ENCODE measurements at regions not wholly inside any gene's neighbourhood (a gene's known extent, or its start where the extent isn't known, plus 50 kb on each side); places are given as distances from the start of the nearest gene placed in this dataset.

DNA sequence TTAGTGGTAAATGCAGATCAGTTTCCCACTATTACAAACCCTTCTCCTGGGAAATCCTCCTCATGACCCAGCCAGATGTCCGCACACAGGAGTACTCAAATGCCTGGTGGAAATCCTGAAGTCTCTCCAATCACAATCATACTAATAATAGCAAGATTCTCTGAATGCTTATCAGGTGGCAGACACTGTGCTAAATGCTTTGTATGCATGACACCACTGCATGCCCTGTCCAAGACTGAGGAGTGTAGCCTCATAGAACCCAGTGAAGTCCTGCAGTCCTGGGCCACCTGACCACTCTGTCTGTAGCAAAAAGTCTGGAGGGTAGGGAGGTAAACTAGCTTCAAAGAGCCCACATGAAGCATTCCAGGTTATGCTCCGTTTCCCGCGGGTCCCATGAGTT, 434.8 kb upstream of the CHST9 start:
- no peak for DNase-seq

DNA sequence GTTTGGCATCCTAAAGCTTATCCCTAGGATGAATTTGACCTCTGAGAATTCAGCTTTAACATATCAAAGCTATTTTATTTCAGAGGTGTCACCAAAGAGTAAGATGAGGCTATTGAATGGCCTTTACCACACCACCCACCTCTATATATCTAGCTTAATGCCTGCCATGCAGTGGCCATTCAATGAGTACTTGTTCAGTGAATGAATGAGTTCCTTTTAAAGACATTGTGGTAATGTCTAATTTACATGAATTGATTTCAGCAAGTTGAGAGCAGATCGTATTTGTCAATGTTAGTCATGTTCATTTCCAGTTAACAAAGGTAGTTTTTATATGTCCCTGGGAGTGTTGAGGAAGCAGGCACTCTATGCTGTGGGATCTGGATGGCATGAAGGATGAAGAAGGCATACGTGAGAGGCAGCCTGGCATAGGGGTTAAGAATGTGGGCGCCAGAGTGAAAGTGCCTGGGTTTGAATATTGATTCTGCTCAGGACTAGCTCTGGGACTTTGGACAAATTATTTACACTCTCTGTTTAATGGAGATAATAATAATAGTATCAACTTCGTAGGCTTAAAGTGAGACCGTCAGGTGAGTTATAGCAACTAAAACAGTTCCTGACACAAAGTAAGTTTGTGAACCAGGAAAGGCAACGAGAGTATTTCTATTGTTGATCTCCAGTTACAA, 434.1 kb upstream of the CHST9 start:
- DNase-seq = no peak

- DNase-seq = no peak
Measured at GRCh38 chr18:27616324-27616723, 431.2 kb upstream of the CHST9 start.

DNA sequence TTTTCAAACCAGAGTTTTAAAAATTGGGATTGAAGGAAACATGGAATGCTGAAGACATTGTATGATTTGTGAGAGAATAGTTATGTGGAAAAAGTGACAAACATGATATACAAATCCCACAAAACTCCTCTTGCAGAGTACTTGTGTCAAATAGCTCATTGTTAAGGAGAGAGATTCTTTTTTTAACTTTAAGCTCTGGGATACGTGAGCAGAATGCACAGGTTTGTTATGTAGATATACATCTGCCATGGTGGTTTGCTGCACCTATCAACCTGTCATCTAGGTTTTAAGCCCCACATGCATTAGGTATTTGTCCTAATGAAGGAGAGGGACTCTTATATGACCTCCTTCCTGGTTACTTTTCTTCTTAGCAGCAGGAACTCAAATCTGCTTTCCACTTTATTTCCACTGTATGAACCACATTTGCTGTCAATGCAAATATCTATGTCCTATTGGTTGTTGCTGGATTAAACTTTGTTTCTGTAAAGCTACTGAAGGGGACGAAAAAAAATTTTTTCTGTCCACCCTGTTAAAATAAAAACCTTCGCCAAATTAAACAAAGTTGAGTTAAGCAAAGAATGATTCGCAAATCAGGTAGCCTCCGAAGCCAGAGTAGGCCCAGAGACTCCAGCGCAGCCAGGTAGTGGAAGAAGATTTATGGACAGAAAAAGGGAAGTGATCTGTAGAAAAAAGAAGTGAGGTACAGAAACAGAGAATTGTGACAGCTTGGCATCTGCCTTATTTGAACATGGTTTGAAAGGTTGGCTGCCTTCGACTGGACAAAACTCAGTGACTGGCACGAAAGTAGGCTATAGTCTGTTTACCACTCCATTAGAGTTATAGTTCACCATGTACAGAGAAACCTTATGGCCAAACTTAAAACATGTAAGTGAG, 430.1 kb upstream of the CHST9 start:
- no peak for DNase-seq

- no peak for DNase-seq
Measured at GRCh38 chr18:27609221-27609620, 424.1 kb upstream of the CHST9 start.

DNA sequence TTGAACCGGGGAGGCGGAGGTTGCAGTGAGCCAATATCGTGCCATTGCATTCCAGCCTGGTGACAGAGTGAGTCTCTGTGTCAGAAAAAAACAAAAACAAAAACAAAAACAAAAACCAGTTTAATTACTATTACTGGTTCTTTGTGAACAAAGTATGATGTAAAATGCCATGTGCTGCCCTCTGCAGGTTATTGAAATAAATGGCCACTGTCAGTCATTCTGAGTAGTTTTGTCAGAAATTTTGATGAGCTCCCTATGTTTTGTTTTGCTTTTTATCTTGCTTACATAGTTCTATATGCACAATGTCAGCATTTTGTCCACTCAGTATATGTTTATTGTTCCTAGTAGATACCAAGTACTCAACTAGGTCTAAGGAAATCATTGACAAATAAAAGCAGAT, 423.6 kb upstream of the CHST9 start:
- DNase-seq = peak; percentile 1

GRCh38 chr18:27608174-27608573, 423.1 kb upstream of the CHST9 start:
- no peak for DNase-seq

- DNase-seq = no peak
Measured at GRCh38 chr18:27606741-27607140, 421.6 kb upstream of the CHST9 start.

- peak; percentile 50 for DNase-seq
Measured at GRCh38 chr18:27605107-27605834, 420.2 kb upstream of the CHST9 start.

- no peak for DNase-seq
Measured at GRCh38 chr18:27604583-27604982, 419.5 kb upstream of the CHST9 start.

DNA sequence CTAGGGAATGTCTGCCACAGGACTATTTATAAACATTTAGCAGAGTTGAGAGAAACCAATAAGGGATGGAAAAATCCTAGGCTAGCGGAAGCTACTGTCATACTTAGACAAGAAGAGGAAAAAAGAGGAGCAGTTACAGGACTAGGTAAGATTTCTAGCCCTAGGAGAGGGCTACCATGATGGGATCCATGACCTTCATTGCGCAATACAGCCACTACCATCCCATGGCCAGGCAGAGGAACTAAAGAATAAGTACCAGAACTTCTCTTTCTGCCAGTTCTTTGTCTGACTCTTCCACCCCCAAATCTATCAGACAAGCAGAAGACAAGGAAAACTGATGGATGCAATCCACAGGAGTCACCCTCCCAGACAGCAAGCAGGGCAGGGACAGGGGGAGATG, 417.0 kb upstream of the CHST9 start:
- DNase-seq = no peak

- no peak for DNase-seq
Measured at GRCh38 chr18:27600245-27600644, 415.1 kb upstream of the CHST9 start.

DNA sequence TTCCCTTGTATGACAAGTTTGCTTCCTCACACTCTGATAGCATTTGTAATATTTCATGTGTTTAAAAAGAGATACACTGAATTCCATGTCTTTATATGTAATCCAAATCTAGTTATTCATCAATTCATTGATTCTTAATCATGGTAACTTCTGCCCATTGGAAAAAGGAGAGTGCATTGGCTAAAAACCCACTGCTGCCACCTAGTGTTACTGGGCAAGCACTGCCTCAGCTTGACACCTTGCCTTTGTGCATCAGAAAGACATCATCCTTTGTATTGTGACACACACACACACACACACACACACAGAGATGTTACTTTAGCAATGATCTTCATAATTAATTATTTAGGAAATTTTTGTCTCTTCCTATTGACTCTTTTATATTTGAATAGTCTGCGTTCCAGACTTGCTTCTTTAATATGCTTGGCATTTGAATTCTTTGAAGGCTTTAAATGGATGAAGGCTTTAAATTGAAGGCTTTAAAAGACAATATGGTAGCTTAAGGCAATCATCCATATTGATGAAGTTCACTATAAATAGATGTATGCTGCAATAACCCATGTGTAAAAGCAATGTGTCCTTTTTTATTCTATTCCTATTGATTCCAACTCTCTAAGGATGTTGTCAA, 414.2 kb upstream of the CHST9 start:
- peak; percentile 38 for DNase-seq

GRCh38 chr18:27595113-27595838, 410.2 kb upstream of the CHST9 start:
- DNase-seq = no peak

DNA sequence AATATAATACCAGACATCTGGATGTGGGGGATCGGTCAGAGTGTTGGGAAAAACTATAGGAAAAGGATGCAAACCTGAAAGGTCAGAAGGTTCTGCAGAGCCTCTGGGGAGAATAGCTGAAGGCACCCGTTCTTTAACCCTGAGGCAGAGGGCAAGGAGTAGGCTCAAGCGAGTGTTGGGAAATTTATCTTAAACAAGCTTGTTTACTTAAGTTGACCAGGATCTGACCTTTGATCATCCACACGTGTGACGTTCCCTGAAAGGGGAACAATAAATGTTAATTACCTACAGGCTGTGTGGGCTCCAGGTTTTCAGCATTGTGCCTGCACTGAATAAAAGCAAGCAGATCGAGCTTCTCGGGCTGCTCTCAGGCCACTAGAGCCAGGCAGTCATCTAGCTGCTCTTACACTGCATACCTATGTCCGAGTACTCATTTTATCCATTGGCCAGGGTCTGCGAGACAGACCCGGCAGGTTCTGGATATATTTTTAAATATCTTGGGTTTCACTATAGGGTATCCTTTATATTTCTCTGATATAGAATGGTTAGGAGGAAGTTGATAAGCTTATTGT, 400.6 kb upstream of the CHST9 start:
- DNase-seq = no peak

GRCh38 chr18:27583466-27583865, 398.4 kb upstream of the CHST9 start:
- no peak for DNase-seq

DNA sequence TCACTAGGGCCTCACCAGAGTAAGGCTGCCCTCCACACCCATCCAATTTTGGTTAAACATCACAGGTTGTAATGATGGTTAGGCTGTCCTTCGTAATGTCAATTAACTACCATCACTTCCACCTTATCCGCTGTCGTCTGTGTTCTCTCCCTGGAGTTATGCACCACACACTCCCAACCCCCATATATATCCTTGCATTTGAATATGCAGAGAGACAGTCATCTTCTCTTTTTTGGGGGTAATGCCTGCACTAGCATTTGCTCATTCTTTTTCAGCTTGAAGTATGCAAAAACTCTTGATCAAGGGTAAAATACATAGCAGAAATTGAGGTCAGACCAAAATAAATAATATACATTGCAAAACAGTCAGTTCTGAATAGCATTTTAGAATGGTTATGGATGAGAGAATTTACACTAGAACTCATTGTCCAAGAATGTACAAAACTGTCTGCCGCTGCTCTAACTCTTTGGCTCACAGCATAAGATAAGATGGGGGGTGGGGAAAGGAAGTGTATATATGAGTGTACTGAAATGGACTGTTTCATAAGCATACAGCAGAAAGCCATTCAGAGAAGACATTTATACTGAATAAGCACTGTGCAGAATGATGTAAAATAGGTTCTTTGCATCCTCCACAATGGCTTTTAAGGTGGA, 397.8 kb upstream of the CHST9 start:
- no peak for DNase-seq

DNA sequence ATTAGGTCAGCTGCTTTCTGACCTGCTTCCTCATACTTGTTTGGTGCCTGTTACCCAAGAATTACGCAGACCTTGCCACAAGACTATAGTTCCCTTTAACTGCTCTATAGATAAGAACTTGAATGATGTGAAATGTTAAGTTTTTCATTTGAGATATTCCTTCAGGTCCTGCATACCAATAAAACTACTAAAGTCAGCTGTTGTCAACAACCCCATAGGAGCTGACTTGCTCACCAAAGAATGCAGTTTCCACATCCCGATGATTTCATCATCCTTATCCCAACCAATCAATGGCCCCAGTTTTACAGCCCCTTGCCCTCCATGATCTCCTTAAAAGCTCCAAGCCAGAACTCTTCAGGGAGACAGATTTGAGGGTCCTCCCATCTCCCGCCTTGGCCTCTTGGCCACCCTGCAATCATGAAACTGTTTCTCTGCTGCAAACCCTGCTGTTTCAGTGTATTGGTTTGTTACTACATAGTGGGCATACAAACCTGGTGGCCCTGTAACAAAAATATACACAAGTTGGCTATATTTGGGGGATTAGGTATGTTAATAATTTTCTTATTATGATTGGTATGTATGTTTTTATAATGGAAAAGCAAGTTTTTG, 396.3 kb upstream of the CHST9 start:
- no peak for DNase-seq

DNA sequence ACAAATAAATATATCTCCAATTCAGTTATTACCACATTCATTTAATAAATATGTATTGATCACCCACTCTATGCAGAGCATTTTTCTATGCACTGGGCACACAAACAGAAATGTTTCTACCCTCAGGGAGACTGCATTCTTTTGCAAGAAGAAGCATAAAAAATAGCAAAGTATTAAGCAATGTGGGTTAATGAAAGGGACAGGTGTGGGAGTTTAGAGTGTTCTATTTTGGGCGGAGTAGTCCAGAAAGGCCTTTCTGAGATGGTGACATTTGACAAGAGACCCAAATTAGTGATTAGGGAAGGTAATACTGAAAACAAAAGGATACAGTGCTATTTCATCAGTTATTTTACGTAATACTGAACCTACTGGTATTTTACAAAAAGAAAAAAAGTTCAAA, 394.3 kb upstream of the CHST9 start:
- DNase-seq = no peak

- DNase-seq = no peak
Measured at GRCh38 chr18:27577752-27578151, 392.6 kb upstream of the CHST9 start.

DNA sequence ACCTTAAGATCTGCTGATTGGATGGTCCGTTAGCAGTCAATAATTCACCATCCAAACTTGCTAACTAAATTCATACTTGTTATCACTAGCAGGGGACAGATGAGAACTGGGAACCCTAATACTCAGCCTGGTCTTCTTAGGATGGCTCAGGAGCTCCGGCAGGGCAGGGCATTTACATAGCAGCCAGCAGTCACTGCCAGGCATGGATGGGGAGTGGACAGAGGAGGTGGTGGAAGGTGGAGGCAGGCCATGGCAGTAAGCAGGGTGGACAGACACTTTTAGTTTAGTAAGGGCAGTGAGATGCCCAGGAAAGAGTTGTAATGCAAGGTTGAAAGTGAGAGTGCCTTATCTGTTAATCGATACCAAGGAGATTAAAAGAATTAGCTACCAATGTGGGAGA, 392.2 kb upstream of the CHST9 start:
- DNase-seq = no peak

Measured in inflammatory macrophage treated with lipopolysaccharide for 4 hours (primary cell).